CD14-positive monocyte (primary cell): ENCODE measurements at regions not wholly inside any gene's neighbourhood (a gene's known extent, or its start where the extent isn't known, plus 50 kb on each side); places are given as distances from the start of the nearest gene placed in this dataset.

Experiments
- DNase-seq, 3 donors: peaks; one replicate each; pipeline ENCODE4 v3.0.0-alpha.2; 2011 to 2022
- H2AFZ ChIP-seq: 2 replicates; pipeline ENCODE4 v1.6.0; 2012; ENCODE audit warnings: mild to moderate bottlenecking, low read depth, low read length, inconsistent platforms; ENCODE audit not compliant: insufficient read depth, poor library complexity, severe bottlenecking
- H3K27ac ChIP-seq, 2 donors: 1 replicate in 1 of 2; 2 replicates in 1 of 2; pipeline ENCODE4 v1.5.1; 2012 to 2013; ENCODE audit warnings: low read length in 2 of 2, control low read depth in 1 of 2, inconsistent platforms in 1 of 2, low read depth in 1 of 2, mild to moderate bottlenecking in 1 of 2
- H3K27me3 ChIP-seq, 2 donors: one replicate each; pipeline versions ENCODE4 v1.6.0 to v1.6.1; 2011 to 2013; ENCODE audit warnings: low read length in 2 of 2; ENCODE audit not compliant: control insufficient read depth in 2 of 2, insufficient read depth in 2 of 2
- H3K36me3 ChIP-seq, 2 donors: replicated peaks in 1 of 2; 1 replicate in 1 of 2; 2 replicates in 1 of 2; pipeline versions ENCODE4 v1.5.1 to v1.6.1; 2012 to 2013; ENCODE audit warnings: low read length in 2 of 2, control low read depth in 1 of 2, inconsistent platforms in 1 of 2, mild to moderate bottlenecking in 1 of 2; ENCODE audit not compliant: insufficient read depth in 2 of 2, control insufficient read depth in 1 of 2
- H3K4me1 ChIP-seq, 2 donors: 1 replicate in 1 of 2; 2 replicates in 1 of 2; pipeline versions ENCODE4 v1.5.1 to v1.6.1; 2012 to 2013; ENCODE audit warnings: low read length in 2 of 2, control low read depth in 1 of 2, inconsistent platforms in 1 of 2, mild to moderate bottlenecking in 1 of 2, moderate library complexity in 1 of 2; ENCODE audit not compliant: insufficient read depth in 2 of 2, control insufficient read depth in 1 of 2
- H3K4me2 ChIP-seq: replicated peaks from 2 replicates; pipeline ENCODE3; 2012; ENCODE audit warnings: low read length, moderate library complexity, mild to moderate bottlenecking; ENCODE audit not compliant: poor library complexity, severe bottlenecking; ENCODE audit errors: extremely low read depth
- H3K4me3 ChIP-seq, 3 experiments: fragments of 200-600 bp in 1 of 3; sonication (generic) in 1 of 3; replicated peaks in 1 of 3; 1 replicate in 2 of 3; 2 replicates in 1 of 3; pipeline ENCODE4 v1.5.1; 2011 to 2013; ENCODE audit warnings: low read length in 3 of 3, mild to moderate bottlenecking in 3 of 3, control low read depth in 2 of 3, low read depth in 2 of 3, inconsistent platforms in 1 of 3, moderate library complexity in 1 of 3
- H3K79me2 ChIP-seq: 2 replicates; pipeline ENCODE4 v1.6.0; 2012; ENCODE audit warnings: mild to moderate bottlenecking, control low read depth, inconsistent platforms, low read length, moderate library complexity; ENCODE audit not compliant: insufficient read depth
- H3K9ac ChIP-seq: 2 replicates; pipeline ENCODE4 v1.6.0; 2017; ENCODE audit warnings: low read length, mild to moderate bottlenecking; ENCODE audit not compliant: insufficient read depth, poor library complexity, severe bottlenecking
- H3K9me3 ChIP-seq, 2 donors: replicated peaks in 1 of 2; 1 replicate in 1 of 2; 2 replicates in 1 of 2; pipeline versions ENCODE4 v1.5.1 to v1.6.1; 2012 to 2013; ENCODE audit warnings: low read length in 2 of 2, control low read depth in 1 of 2; ENCODE audit not compliant: control insufficient read depth in 1 of 2, insufficient read depth in 1 of 2
- H4K20me1 ChIP-seq: 2 replicates; pipeline ENCODE4 v1.6.0; 2012; ENCODE audit warnings: mild to moderate bottlenecking, low read length, control low read depth, moderate library complexity; ENCODE audit not compliant: insufficient read depth
- H3K27ac Mint-ChIP-seq, 7 donors: one replicate each; pipeline ENCODE4 v1.8.0; 2020; ENCODE audit warnings: mild to moderate bottlenecking in 7 of 7, mixed read lengths in 7 of 7, moderate library complexity in 6 of 7, inconsistent platforms in 2 of 7
- H3K27me3 Mint-ChIP-seq, 3 donors: one replicate each; pipeline ENCODE4 v1.8.0; 2021 to 2022; ENCODE audit warnings: low read depth in 3 of 3, mild to moderate bottlenecking in 3 of 3, mixed read lengths in 3 of 3, moderate library complexity in 3 of 3, inconsistent platforms in 1 of 3
- H3K36me3 Mint-ChIP-seq, 2 donors: one replicate each; pipeline ENCODE4 v1.8.0; 2020; ENCODE audit warnings: mixed read lengths in 2 of 2, inconsistent platforms in 1 of 2, mild to moderate bottlenecking in 1 of 2
- H3K4me1 Mint-ChIP-seq: one replicate; pipeline ENCODE4 v1.8.0; 2020; ENCODE audit warnings: mild to moderate bottlenecking, mixed read lengths
- H3K4me3 Mint-ChIP-seq, 2 donors: one replicate each; pipeline ENCODE4 v1.8.0; 2020; ENCODE audit warnings: mild to moderate bottlenecking in 2 of 2, mixed read lengths in 2 of 2, moderate library complexity in 1 of 2
- H3K9me3 Mint-ChIP-seq, 7 donors: one replicate each; pipeline ENCODE4 v1.8.0; 2020 to 2022; ENCODE audit warnings: mixed read lengths in 7 of 7, mild to moderate bottlenecking in 6 of 7, moderate library complexity in 6 of 7, inconsistent platforms in 2 of 7
- WGBS: methylation state at CpG from one replicate; pipeline ENCODE4 v1.1.5; 2013; ENCODE audit warnings: missing lambda C conversion rate; ENCODE audit not compliant: insufficient coverage; 5-methylcytosine and 5-hydroxymethylcytosine counted together
- intact Hi-C, 2 donors: fragments of 100-400 bp; cut with micrococcal nuclease; formaldehyde crosslinking; loops; one replicate each; pipeline versions ENCODE4 v1.15.0 to v1.15.1; 2023
- TF ChIP-seq, protein P1 (sequence below): fragments of 200-600 bp; IDR thresholded peaks from one replicate; pipeline ENCODE4 v1.8.0; 2022; ENCODE audit warnings: antibody characterized with exemption, mild to moderate bottlenecking

DNA sequence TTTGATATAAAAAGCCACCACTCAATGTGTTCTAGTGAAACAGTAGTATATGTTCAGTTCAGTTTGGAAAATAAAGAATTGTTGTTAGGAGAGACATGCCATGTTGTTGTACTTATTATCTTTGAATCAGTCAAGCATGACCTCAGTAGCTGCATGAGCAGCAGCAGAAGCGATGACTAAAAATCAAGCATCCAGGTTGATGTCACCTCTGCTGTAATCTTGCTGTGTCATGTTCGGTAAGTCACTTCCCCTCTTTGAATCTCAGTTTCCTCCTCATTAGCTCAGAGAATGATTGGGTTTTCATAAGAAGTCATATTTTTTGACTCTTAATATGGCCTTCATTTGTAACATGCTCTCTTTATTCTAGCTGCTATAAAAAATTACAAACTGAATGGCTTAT lies 428.4 kb upstream of the B3GALT2 start:
- no peaks in the 10 kb centered on the region for H3K4me1 ChIP-seq
- peaks cover 0 to 7% (median 3%) of the 10 kb centered on the region in 7 donors for H3K9me3 Mint-ChIP-seq
- H2AFZ ChIP-seq, result no peak overlapping the region
- no peak overlapping the region for H3K4me2 ChIP-seq
- DNase-seq, result peak in 1 of 3 donors; percentile 14
- H3K79me2 ChIP-seq, result no peaks in the 10 kb centered on the region
- TF ChIP-seq, protein P1, sequence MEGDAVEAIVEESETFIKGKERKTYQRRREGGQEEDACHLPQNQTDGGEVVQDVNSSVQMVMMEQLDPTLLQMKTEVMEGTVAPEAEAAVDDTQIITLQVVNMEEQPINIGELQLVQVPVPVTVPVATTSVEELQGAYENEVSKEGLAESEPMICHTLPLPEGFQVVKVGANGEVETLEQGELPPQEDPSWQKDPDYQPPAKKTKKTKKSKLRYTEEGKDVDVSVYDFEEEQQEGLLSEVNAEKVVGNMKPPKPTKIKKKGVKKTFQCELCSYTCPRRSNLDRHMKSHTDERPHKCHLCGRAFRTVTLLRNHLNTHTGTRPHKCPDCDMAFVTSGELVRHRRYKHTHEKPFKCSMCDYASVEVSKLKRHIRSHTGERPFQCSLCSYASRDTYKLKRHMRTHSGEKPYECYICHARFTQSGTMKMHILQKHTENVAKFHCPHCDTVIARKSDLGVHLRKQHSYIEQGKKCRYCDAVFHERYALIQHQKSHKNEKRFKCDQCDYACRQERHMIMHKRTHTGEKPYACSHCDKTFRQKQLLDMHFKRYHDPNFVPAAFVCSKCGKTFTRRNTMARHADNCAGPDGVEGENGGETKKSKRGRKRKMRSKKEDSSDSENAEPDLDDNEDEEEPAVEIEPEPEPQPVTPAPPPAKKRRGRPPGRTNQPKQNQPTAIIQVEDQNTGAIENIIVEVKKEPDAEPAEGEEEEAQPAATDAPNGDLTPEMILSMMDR, result no peak
- H3K4me3 ChIP-seq, result no peak overlapping the region
- H3K4me3 Mint-ChIP-seq, result no peak overlapping the region
- intact Hi-C loops, result no loop called here
- no peaks in the 10 kb centered on the region for H3K36me3 Mint-ChIP-seq
- no peak overlapping the region for H3K27ac Mint-ChIP-seq
- no peak overlapping the region for H3K27ac ChIP-seq
- no peaks in the 10 kb centered on the region for H3K27me3 Mint-ChIP-seq
- no peaks in the 10 kb centered on the region for H3K36me3 ChIP-seq
- H3K9me3 ChIP-seq, result no peaks in the 10 kb centered on the region
- no peaks in the 10 kb centered on the region for H3K27me3 ChIP-seq
- no peaks in the 10 kb centered on the region for H3K4me1 Mint-ChIP-seq
- H4K20me1 ChIP-seq, result no peaks in the 10 kb centered on the region
- no peak overlapping the region for H3K9ac ChIP-seq
- 100% methylated on average over 1 of the region's 2 CpGs for WGBS

DNA sequence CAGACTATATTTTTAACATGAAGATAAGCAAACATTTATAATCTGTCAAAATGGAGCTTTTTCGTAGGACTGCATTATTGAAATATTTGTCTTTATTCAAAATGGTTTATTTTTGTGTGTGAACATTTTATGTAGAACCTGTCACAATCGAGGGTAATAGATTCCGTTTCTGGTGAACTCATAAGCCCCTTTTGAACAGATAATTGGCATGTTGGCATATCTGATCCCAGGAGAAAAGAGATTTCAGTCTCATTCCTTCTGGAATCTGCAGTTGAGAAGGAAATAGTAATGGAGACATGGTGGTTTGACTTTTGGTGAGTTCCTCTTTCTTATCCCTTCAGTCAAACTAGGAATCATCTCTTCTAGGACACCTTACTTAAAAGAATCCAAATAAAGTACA lies 427.9 kb upstream of the B3GALT2 start:
- Histone ChIP-seq H2AFZ (no peak overlapping the region), H3K9me3 (no peaks in the 10 kb centered on the region), H3K27ac (no peak overlapping the region), H4K20me1 (no peaks in the 10 kb centered on the region), H3K4me1 (no peaks in the 10 kb centered on the region), H3K27me3 (no peaks in the 10 kb centered on the region), H3K4me3 (no peak overlapping the region), H3K79me2 (no peaks in the 10 kb centered on the region), H3K9ac (no peak overlapping the region), H3K4me2 (no peak overlapping the region), H3K36me3 (no peaks in the 10 kb centered on the region)
- intact Hi-C loops, result no loop called here
- no peaks in the 10 kb centered on the region for H3K36me3 Mint-ChIP-seq
- no peaks in the 10 kb centered on the region for H3K4me1 Mint-ChIP-seq
- peaks cover 0 to 7% (median 3%) of the 10 kb centered on the region in 7 donors for H3K9me3 Mint-ChIP-seq
- no peaks in the 10 kb centered on the region for H3K27me3 Mint-ChIP-seq
- H3K4me3 Mint-ChIP-seq, result no peak overlapping the region
- TF ChIP-seq, protein P1, result no peak
- H3K27ac Mint-ChIP-seq, result no peak overlapping the region
- no peak for DNase-seq
- 100% methylated on average over 1 of the region's 3 CpGs for WGBS
